ENCODE measurements at regions not wholly inside any gene's neighbourhood (a gene's known extent, or its start where the extent isn't known, plus 50 kb on each side); places are given as distances from the start of the nearest gene placed in this dataset.

- no peak for TF ChIP-seq CTCF (IDR thresholded peaks at IDR 0.05)
- no peak for TF ChIP-seq ZFX (IDR thresholded peaks at IDR 0.05; ENCODE audit: borderline replicate concordance)
Measured at GRCh38 chr15:95278532-95279245, 1047.3 kb downstream of the MCTP2 start.

Measured in 22Rv1 (cell line).